NCI-H2081 (cell line): ENCODE measurements at regions not wholly inside any gene's neighbourhood (a gene's known extent, or its start where the extent isn't known, plus 50 kb on each side); places are given as distances from the start of the nearest gene placed in this dataset.

Experiments used
- DNase-seq, 2 experiments: peaks; one replicate each; lab custom pipeline; 2025; lab: John Stamatoyannopoulos, UW

GRCh38 chr14:41404126-41404525 lies 202.6 kb upstream of the LRFN5 start:
- no peak for DNase-seq

- no peak for DNase-seq
Measured at GRCh38 chr14:41403360-41403759, 203.3 kb upstream of the LRFN5 start.

GRCh38 chr14:41397926-41398325 lies 208.8 kb upstream of the LRFN5 start:
- DNase-seq = no peak

- no peak for DNase-seq
Measured at GRCh38 chr14:41393512-41393911, 213.2 kb upstream of the LRFN5 start.

GRCh38 chr14:41392226-41392625 lies 214.4 kb upstream of the LRFN5 start:
- DNase-seq = no peak

- no peak for DNase-seq
Measured at GRCh38 chr14:41389355-41389754, 217.3 kb upstream of the LRFN5 start.

GRCh38 chr14:41385797-41386196 lies 220.9 kb upstream of the LRFN5 start:
- DNase-seq = peak; percentile 36 to 84

GRCh38 chr14:41380017-41380416 lies 226.7 kb upstream of the LRFN5 start:
- no peak for DNase-seq

GRCh38 chr14:41378526-41378925 lies 228.2 kb upstream of the LRFN5 start:
- no peak for DNase-seq

GRCh38 chr14:41377932-41378331 lies 228.7 kb upstream of the LRFN5 start:
- DNase-seq = no peak

GRCh38 chr14:41374092-41374491 lies 232.6 kb upstream of the LRFN5 start:
- no peak for DNase-seq

- no peak for DNase-seq
Measured at GRCh38 chr14:41362139-41362538, 244.5 kb upstream of the LRFN5 start.

GRCh38 chr14:41360126-41360525 lies 246.6 kb upstream of the LRFN5 start:
- DNase-seq = no peak

- DNase-seq = no peak
Measured at GRCh38 chr14:41355866-41356265, 250.8 kb upstream of the LRFN5 start.

- no peak for DNase-seq
Measured at GRCh38 chr14:41350476-41350875, 256.2 kb upstream of the LRFN5 start.

- no peak for DNase-seq
Measured at GRCh38 chr14:41349289-41349910, 257.3 kb upstream of the LRFN5 start.

- DNase-seq = no peak
Measured at GRCh38 chr14:41343857-41344256, 262.8 kb upstream of the LRFN5 start.

GRCh38 chr14:41313196-41313595 lies 293.5 kb upstream of the LRFN5 start:
- DNase-seq = no peak

- DNase-seq = no peak
Measured at GRCh38 chr14:41303506-41303905, 303.2 kb upstream of the LRFN5 start.

- peak in 1 of 2 experiments; percentile 22 for DNase-seq
Measured at GRCh38 chr14:41302776-41303175, 303.9 kb upstream of the LRFN5 start.

GRCh38 chr14:41299924-41300323 lies 306.8 kb upstream of the LRFN5 start:
- no peak for DNase-seq

GRCh38 chr14:41298328-41298690 lies 308.4 kb upstream of the LRFN5 start:
- DNase-seq = no peak

GRCh38 chr14:41297576-41298327 lies 308.9 kb upstream of the LRFN5 start:
- DNase-seq = no peak

GRCh38 chr14:41295734-41296133 lies 310.9 kb upstream of the LRFN5 start:
- DNase-seq = no peak
